OCI-M2 (cell line): ENCODE measurements at regions not wholly inside any gene's neighbourhood (a gene's known extent, or its start where the extent isn't known, plus 50 kb on each side); places are given as distances from the start of the nearest gene placed in this dataset.

Experiments used
- DNase-seq: peaks from one replicate; lab custom pipeline; 2025; ENCODE audit not compliant: unreplicated experiment; lab: John Stamatoyannopoulos, UW

DNA sequence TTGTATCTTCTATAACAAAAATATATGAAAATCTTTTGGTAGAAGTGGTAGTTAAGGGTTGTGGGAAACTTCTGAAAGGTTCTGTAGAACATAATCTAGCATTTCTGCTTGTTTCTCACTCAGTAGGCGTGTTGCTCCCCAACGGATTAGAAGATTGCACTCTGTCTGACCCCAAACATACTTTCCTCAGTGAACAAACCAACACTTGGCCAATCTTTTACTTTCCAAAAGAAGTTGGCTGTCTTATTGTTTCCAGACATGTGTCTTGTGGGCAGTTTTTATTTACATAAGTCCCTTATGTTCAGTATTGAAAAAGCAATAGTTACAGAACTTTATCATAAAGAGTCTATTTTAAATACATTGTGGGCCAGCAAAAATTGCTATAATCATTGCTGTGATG lies 312.8 kb upstream of the EPHA5 start:
- DNase-seq: no peak

DNA sequence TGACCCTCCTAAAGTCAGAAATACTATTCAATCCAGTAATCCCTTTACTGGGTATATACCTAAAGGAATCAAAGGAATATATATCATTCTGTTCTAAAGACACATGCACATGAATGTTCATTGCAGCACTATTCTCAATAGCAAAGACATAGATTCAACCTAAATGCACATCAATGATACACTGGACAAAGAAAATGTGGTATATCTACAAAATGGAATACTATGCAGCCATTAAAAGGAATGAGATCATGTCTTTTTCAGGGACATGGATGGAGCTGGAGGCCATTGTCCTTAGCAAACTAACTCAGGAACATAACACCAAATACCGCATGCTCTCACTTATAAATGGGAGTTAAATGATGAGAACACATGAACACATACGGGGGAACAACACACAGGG lies 306.0 kb upstream of the EPHA5 start:
- DNase-seq: no peak

DNA sequence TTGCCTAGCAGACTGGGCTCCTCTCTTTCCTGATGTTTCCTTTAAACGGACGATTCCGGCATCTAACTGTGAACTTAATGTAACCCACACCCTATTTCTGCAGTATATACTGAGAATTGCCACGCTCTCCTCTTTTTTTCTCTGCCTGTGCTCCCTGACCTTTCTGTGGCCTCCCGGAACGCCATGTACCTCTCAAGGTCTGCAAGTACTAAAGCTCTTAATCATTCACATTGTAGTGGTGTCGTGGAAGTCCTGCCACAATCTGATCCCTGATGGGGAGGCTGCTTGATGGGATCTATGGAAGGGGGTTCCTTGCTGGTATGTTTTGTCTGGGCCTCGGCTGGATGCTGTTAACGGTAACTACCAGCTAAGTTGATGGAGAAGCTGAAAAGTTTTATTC lies 302.9 kb upstream of the EPHA5 start:
- no peak for DNase-seq

DNA sequence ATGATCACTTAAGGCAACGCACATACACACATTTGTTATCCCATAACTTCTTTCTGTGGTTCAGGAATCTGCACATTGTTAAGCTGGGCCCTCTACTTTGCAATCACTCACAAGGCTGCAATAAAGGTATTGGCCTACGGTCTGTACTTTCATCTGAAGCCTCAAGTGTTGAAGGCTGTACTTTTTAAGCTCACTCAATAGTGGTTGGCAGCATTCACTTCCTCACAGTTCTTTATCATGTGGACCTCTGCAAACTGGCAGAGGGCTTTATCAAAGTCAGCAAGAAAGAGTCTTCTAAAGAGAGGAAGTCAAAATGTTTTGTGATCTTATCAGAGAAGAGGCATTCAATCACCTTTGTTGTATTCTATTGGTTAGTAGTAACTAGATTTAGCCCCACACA lies 301.4 kb upstream of the EPHA5 start:
- peak; percentile 13 for DNase-seq

DNA sequence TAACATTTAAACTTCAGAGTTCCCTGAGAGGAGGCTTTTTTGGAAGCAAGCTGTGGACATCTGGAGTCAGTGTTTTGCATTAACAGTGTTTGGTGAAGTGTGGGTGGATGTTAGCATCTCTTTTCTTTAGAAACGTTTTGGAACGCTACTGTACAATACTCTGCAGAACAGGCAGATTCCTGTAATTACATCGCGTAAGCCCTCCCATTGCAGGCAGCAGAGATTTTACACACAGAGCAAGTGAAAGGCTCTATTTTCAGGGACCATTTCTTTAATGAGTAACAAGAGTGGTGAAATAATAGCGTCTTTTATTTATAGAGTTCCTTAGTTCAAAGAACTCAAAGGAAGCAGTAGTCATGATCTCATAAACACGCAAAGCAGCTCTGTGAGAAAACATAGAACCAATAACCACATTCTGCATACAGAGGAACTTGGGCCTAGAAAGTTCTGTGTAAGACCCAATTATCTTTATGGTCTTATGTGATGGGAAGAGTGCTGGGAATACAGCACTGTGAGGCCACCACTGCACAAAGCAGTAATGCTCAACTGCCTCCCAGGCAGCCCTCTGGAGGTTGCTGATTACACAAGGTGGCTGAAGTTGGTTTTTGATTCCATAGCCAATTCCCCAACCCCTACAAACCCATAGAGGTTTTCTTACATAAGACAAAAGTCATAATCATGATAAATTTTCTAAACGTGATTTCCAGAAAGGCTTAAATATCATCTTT lies 298.7 kb upstream of the EPHA5 start:
- DNase-seq: no peak

DNA sequence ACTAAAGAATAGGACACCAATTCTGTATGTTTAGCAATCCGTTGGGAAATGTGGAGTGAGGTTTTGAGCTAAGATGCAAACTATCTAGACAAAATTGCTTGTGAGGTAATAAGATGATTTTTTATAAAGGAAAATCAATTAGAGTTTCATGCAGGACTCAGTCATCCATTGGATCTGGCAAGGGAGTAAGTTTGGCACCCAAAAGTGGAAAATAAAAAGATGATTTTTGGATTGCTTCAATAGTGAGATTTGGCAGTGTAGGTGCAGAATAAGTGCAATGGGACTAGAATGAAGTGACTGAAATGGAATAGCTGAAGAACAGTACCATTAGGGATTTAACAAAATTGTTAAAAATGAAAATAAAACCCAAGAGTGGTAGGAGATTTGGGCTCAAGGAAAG lies 290.5 kb upstream of the EPHA5 start:
- DNase-seq: no peak

DNA sequence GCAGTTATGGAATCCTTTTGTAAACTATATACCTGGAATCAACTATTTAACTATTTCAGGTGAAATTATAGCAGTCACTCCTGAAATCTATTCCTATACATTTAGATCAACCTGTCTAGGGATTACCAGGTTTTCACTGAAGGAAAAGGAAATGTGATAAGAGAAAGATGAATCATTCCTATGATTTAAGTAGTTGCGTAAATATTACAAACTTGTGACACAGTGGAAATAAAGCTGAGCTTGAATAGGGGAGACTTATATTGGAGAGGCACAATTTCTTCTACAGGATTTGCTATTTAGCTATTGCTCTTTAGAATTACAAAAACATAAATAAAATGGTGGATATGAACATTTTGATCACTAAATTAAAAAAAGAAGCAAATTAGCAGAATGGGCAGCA lies 284.1 kb upstream of the EPHA5 start:
- DNase-seq: no peak

DNA sequence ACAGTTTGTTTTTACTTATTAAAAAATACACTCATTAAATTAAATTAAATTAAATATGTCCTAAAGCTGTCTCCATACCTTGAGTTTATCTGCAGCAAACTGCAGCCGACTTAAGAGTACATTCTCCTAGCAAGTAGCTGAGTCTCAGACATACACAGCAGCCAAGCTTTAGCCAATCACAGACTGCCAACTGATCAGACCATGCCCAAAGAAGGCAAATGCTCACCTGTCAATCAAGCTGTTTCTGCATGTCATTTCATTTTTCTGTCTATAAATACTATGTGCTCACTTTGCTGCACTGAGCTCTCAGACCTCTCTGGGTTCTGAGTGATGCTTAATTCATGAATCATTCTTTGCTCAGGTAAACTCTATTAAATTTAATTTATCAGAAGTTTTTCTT lies 280.9 kb upstream of the EPHA5 start:
- DNase-seq: no peak

DNA sequence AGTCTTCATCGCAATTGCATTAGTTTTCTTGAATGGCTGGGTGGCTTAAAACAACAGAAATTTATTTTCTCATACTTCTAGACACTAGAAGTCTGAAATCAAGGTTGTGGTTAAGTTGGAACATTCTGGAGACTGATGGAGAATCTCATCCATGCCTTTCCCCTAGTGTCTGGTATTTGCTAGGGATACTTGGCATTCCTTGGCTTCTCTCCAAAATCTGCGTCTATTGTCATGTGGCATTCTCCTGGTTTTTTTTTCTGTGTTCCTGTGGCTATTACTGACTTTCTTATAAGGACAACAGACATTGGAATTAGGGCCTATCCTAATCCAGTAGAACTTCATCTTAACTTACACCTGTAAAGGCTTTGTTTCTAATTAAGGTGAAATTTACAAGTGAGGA lies 272.8 kb upstream of the EPHA5 start:
- DNase-seq: no peak

DNA sequence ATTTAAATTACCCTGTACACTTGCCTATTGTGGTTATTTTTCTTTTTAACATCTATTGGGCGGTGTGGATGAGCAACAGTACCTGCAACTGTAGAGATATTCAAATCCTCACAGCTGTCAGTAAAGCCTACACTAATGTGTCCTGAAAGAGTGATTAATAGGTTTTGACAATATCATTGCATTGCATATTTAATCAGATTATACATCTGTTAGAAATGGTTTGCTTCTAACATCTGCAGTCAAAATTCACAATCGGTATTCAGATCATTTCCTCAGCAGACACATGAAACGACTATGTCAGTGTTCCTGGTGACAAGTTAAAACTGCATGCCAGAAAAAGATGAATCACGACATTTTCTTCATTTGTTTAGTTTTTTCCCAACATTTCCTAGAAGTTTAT lies 254.6 kb upstream of the EPHA5 start:
- no peak for DNase-seq

DNA sequence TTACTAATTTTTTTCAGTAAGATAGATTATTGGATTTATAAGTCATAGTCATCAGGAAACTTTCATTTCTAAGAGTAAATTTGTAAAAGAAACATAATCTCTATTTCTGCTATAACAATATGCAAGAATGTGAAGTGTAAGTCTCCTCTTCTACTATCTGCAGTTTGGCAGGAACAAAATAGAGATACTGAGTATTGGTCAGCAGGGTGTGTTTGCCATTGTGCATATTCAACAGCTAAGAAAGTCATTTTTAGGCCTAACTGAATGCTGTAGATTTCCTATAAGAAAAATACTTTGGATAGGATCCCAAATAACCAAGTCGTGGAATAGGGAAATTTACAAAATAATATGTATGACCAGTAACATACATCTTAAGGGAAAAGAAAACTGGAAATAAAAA lies 253.3 kb upstream of the EPHA5 start:
- DNase-seq: no peak

DNA sequence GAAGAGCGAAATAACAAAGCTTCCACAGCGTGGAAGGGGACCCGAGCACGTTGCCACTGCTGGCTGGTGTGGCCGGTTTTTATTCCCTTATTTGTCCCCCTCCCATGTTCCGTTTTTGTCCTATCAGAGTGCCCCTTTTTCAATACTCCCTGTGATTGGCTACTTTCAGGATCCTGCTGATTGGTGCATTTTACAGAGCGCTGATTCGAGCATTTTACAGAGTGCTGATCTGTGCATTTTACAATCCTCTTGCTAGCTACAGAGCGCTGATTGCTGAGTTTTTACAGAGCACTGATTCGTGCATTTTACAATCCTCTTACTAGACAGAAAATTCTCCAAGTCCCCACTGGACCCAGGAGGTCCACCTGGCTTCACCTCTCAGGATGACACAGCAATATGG lies 250.9 kb upstream of the EPHA5 start:
- no peak for DNase-seq

DNA sequence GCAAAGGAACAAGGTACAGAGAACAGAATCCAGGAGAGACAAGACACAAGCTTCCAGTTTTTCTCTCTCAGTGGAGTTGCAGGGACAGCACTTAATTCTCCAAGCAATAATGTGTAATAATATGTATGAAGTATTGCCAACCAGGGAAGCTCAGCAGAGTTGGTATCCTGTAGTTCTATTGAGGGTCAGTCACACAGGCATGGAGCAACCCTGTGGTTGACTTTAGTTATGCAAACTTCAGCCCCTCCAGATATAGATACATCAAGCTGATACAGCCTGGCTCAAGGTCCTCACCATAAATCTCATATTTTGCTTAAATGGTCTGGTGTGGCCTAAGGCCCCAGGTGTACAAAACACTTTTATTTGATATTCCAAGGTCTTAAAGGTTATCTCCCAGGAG lies 248.6 kb upstream of the EPHA5 start:
- no peak for DNase-seq

DNA sequence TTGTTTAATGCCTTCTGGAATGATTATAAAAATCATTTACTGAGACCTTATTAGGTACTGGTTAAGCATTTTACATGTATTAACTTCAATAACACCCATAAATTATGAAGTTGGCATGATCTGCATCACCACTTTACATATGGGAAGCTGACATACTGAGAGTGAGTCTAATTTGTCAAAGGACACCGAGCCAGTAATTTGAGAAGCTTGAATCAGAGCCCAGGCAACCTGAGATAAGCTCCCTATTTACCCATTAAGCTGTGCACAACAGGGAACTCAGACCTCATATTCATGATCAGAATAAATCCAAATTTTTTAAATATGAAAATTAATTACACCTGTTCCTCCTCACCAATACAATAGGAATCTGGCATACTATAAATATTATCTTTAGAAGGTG lies 247.9 kb upstream of the EPHA5 start:
- no peak for DNase-seq

DNA sequence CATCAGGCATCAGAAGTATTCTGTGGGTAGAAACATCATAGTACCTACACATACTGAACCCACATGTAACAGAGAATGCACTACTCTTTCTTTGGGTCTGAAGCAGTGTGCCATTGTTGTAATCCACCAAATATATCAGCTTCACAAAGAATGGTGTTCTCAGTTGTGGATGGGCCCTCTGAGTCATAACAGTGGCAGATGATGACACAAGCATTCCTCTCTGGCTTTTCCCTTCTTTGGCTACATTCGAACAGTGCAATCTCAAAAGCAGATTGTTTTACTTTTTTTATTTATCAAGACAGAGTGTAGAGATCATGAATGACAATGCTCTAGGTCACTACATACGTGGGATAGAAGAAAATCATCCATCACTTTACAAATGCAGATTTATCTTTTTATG lies 247.2 kb upstream of the EPHA5 start:
- no peak for DNase-seq

DNA sequence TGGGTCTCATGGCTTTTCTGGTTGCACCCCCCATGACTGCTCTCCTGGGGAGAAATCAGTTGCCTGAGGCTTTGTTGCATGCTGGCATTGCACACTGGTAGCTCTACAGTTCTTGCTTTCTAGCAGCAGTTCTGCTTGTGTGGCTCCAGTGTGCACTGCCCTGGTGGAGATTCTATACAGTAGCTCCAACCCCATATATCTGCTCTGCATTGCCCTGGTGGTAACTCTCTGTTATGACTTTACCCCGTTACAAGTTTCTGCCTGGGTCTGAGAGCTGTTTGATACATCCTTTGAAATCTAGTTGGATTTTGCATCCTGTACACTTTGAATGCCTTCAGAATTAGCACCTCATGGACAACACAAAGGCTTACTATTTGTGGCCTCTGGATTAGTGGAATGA lies 241.4 kb upstream of the EPHA5 start:
- DNase-seq: no peak

DNA sequence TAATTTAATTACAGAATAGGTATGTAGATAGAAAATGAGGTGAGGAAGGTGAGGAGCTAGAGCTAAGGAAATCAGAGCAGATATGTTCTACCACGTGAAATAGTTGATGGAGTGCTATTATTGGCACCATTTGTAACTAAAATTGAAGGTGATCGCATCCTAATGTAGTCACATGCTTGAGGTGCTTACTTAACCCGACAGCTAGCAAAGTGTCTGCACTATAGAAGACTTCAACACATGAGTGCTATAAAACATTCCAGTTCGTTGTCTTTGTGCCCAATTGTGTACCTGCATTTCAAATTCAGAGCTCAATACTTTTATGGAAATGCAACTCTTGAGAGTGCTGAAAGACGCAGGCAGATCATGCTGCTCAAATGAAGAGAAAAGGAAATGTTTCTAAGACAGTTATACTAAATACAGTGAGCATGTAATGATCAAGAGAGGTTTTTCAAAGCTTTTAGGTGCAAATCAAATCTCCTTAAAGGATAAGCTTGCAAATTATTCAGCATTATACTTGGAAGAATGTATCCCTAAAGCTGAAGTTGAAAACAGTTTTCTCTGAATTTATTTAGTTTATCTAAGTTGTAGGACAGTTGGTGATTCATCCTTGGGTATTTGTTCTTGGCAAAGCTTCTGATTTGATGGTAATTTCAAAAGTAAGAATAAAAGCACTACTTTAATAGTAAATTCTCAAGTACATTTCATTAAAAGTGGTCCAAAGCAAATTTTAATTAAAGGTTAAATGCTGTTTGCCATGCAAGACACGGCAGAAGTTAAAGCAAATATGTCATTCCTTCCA lies 223.9 kb upstream of the EPHA5 start:
- no peak for DNase-seq

DNA sequence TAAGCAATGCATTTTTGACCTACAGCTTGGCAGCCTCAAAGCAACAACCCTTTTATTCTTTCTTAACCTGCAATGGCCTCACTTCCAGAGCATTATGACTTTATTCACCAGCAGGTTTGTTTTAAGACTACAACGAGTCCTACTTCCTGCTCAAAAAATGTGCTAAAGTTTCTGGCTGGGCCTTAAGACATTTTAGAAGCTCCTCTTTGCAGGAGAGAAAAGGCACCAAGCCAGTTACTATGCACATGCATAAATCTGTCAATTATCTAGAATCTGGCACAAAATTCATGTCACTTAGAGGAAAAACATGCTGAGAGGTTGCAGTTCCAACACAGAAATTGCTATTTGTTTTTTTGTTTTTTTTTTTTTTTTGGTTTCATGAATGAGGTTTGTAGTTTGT lies 223.0 kb upstream of the EPHA5 start:
- no peak for DNase-seq

DNA sequence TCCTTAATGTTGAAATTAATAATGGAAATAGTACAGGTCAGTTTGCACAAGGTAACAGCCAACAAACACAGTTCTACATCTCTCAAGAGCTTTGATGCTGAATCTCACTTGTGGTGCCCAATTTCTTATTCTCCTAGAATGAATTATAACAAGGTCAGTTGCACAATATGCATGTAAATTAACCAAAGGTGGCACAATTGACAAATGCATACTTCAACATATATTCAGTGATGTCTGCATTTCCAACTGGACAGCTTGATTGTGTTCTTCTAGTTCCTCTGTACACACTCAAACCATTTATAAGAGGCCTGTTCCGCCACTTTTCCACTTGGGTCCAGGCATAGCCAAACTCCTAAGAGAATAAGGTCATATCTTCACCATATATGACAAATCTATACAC lies 210.3 kb upstream of the EPHA5 start:
- no peak for DNase-seq

DNA sequence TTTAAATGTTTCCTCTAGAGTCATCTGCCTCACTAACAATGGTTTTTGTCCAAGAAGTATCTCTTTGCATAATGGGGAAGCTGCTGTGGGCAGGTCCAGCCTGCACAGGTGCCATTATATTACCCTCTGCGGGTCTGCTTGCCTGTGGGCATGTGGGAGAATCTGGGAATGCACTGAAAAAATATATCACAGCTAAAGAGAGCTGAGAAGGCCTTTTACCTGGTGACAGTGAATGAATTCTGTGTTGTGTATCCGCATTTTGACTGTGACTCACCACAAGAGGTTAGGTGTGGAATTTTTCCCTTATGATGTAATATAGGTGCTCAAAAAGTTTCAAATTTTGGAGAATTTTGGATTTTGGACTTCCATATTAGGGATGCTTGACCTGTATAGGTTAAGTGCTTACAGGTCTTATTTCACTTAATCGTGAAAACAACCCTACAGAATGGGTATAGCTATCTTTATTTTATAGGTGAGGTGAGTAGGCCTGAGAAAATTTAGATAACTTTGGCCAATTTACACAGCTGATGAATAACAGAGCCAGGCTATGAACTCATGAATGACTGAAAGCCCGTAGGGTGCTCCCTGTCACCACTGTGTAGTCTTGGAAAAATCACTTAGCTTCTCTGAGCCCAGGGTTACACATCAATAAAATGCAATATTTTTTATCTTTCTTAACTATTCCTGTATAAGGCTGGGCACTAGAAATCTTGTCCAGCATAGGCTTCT lies 198.0 kb upstream of the EPHA5 start:
- no peak for DNase-seq

DNA sequence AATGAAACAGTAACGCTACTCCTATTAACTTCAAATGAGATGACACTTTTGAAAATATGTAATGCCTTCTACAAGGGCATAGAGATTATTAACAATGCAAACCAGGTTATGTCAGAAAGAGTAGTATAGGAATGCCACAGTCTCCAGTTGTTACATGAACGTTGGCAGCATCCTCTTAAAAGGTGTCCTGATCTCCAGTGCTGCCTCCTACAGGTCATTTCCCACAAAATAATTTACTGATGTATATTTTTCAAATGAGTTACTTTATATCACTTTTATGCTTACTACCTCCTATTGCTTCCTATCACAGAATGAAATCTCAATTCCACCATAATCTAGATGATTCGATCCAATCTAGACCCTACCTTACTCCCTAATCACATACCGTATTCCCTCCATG lies 195.2 kb upstream of the EPHA5 start:
- no peak for DNase-seq

DNA sequence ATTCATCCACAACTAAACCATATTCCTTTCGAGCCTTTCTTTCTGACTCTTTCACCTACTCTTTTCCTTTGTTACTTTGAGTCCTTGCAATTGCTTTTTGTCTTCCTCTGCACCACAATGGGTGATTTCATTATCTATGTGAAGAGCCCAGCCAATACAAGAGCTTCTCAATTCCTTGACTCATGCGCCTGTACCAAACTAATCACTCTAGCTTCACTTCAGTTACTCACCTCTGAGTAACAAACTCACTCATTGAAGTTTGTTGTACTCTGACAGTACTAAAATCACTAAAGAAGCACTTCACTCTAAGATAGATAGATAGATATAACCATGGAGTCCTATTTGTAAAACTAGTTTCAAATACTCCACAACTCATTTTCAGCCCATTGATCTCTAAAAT lies 191.7 kb upstream of the EPHA5 start:
- DNase-seq: no peak
